Fibroblast of villous mesenchyme (primary cell): ENCODE measurements at regions not wholly inside any gene's neighbourhood (a gene's known extent, or its start where the extent isn't known, plus 50 kb on each side); places are given as distances from the start of the nearest gene placed in this dataset.

ENCODE experiments used
- DNase-seq: peaks from one replicate; pipeline ENCODE4 v3.0.0-alpha.2; 2010; ENCODE audit warnings: low read depth
- H3K4me3 ChIP-seq: 2 replicates; pipeline ENCODE4 v1.5.1; 2011; ENCODE audit warnings: low read depth, mild to moderate bottlenecking, low read length
- TF ChIP-seq, protein P1 (sequence below): IDR thresholded peaks from 2 replicates; pipeline ENCODE4 v1.5.1; 2012; ENCODE audit warnings: low read depth, mild to moderate bottlenecking, low read length; ENCODE audit not compliant: insufficient read depth

DNA sequence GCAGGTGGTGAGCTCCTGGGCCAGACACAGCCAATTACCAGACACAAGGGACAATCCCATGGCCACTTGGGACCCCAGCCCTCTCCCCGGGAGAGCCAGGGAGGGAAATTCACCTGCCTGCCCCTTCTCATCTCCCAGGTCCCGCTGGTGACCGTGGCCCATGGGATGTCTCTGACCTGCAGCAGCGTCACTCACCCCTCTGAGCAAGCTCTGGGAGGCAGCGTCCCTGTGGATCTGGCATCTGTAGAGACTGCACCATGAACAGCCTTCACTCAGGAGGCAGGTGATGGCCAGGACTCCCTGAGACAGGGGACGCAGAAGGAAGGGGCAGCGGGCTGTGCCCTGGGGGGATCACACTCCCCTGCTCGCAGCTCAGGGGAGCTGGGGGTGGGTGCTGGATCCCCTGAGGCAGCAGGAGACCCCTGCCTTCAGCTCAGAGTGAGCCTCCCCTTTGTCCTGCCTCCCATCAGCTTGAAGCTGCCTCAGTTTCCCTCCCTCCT, 90.8 kb downstream of the FOXL3 start:
- no peak overlapping the region for H3K4me3 ChIP-seq
- no peak for DNase-seq
- TF ChIP-seq, protein P1, sequence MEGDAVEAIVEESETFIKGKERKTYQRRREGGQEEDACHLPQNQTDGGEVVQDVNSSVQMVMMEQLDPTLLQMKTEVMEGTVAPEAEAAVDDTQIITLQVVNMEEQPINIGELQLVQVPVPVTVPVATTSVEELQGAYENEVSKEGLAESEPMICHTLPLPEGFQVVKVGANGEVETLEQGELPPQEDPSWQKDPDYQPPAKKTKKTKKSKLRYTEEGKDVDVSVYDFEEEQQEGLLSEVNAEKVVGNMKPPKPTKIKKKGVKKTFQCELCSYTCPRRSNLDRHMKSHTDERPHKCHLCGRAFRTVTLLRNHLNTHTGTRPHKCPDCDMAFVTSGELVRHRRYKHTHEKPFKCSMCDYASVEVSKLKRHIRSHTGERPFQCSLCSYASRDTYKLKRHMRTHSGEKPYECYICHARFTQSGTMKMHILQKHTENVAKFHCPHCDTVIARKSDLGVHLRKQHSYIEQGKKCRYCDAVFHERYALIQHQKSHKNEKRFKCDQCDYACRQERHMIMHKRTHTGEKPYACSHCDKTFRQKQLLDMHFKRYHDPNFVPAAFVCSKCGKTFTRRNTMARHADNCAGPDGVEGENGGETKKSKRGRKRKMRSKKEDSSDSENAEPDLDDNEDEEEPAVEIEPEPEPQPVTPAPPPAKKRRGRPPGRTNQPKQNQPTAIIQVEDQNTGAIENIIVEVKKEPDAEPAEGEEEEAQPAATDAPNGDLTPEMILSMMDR = no peak

DNA sequence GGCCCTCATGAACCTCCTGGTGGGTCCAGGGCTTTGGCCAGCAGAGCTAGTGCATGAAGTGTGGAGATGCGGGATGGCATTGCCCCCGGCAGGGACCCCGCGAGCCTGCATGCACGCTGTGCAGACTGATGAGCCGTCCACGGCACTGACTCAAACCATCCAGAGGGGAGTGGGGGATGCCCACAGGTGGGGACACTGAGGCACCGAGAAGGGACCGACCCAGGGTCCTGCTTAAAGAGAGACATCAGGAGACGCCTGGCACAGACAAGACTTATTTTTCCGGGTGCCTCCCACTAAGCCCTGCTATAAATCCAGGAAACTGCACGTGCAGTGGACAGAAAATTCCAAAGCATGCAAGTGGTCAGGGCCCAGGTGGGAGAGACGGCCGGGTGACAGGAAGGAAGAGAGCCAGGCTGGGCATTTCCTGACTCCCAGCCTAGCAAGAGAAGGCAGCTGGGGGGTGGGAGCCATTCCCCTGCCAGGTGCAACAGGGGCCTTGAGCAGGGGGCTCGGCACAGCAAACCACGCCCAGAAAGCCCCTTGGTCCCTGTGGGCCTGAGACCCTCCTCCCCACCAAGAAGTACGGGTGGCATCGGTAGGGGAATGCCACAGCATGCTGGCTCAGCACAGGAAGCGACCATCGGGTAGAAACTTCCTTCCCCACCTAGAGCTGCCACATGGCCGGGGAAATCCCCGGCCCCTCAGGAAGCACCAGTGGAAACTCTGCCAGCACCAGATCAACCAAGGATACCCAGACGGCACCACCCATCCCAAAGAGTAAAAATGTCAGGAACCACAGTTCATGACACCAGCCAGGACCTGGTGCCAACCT, 91.5 kb downstream of the FOXL3 start:
- TF ChIP-seq, protein P1 = no peak
- no peak for DNase-seq
- no peak overlapping the region for H3K4me3 ChIP-seq

DNA sequence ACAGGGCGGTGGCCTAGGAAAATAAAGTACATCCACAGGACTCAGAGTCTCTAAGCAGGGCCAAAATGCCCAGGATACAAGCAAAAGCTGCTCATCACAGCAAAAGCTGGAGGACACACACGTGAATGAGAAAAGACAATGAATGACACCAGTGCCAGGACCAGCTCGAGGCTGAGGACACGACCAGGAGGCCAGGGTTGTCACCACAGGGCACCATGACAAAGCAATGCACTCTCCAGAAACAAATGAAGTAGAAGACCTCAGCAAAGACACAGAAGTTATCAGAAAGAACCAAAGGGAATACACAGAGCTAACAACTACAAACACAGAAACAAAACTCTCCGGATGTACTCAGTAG, 92.1 kb downstream of the FOXL3 start:
- TF ChIP-seq, protein P1 = no peak

DNA sequence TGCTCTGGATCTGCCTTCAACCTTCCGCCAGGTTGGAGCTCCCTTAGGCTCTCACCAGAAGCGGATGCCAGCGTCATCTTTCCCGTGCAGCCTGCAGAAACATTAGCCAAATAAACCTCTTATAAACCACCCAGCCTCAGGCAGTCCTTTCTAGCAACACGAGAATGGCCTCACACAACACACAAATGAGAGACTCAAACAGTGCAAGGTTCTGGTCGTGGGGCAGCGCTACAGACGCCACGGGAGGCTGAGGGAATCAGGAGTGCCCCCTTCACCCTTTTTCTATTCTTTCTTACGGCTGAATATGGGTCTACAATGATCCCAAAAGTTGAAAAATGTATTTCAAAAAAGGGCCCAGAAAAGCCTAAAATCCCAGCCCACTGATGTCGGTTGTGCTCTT, 96.4 kb downstream of the FOXL3 start:
- H3K4me3 ChIP-seq = no peak overlapping the region
- DNase-seq = no peak
- TF ChIP-seq, protein P1 = no peak

More for the DNA sequence above, 92.1 kb downstream of the FOXL3 start:
- DNase-seq = no peak
- no peak overlapping the region for H3K4me3 ChIP-seq

DNA sequence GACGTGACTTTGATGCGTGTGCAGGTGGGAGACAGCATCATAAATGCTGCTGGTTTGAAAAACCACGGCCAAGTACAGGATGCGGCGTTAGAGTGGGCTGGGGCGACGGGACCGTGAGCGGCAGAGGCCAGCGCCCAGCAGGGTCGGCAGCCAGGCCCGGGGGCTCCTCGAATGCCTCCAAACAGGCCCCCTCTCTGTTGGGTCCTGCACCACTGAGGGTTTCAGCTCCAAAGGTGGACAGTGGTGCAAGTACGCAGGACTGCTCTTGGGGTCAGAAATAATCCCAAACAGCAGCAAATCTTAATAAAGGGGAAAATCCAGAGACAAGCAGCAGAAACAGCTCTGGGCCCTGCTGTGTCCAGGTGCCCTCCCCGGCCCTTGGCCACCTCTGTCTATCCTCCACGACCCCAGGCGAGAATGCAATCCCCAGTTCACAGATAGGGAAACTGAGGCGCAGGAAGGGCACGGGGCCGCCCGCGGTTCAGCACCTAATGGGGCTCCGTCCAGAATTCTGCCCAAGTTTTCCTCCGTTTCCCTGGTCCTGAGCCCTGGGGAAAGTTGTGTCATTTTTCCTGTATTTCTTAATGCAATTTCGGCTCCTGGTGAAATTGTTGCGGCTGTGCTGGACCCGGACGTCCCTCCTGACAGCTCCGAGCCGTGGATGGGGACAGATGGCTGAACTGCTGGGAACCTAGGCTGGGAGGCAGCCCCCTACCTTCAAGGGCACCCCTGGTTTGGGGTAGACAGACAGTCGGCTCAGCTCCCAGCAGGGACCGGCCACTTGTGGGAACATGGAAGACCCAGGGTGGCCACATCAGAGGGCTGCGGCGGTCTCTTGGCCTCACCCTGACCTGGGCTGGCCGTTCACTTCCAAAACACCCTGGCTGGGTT, 97.4 kb downstream of the FOXL3 start:
- no peak overlapping the region for H3K4me3 ChIP-seq
- TF ChIP-seq, protein P1 = no peak
- DNase-seq = no peak

DNA sequence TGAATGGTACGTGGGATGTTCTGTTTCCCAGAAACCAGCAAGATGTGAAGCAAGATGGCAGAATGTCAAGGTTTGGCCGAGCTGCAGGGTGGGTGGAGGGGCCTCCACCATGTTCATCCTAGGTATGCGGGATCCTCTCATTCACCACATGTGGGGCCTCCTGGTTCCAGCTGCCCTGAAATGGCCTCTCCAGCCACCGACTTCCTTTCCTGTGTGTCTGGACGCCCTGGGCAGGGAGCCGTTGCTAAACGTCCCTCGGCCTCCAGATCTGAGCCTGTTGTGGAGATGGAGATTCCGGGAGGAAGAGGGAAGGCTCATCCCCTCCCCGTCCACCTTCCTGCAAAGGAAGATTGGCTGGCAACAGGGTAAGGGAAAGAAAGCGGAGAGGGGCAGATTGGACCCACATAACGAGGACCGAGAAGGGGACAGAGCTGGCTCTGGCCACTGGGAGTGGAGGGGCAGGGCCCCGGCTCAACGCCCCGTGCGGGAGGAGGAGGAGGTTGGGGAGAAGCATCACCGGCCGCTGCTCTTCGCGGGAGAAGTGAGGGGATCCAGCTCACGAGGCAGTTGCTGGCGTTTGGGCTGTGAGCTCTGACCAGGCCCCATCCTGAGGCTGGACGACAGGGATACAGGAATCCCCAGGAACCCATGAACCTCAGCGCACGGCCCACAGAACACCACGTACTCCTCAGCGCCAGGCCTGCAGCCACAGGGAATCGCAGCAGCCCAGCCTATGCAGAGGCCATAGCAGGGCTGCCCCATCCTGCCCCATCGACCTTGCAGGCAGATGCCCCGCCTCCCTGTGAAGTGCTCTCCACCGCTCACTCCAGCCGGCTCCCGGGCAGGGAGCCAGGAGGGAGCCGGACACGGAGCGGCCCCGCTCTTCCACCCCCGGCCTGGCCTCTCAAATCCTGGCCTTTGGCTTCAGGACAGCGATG, 98.3 kb downstream of the FOXL3 start:
- DNase-seq = no peak
- no peak overlapping the region for H3K4me3 ChIP-seq
- TF ChIP-seq, protein P1 = no peak
